ENCODE measurements at regions not wholly inside any gene's neighbourhood (a gene's known extent, or its start where the extent isn't known, plus 50 kb on each side); places are given as distances from the start of the nearest gene placed in this dataset.
A peak's percentile ranks its signal among the peaks of the same experiment; 100 is the strongest.

DNA sequence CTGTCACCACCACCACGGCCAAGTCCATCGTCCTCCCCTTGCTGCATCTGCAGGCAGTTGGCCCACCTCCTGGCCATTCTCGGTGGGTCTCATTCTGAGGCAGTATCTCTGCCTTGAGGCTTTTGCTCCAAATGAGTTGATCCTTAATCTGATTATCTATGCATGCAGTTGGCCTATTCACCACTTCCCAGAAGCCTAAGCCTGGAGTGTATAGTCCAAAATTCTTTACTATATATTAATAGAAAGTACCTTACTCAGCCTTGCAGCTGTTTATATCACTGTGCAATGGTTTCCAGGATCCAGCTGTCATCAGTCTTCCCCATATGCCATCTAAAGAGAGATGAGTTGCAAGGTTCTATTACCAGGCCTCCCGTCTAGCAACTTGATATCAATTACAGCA lies 292.4 kb downstream of the SS18 start:
- H3K4me1 ChIP-seq (ENCODE audit: insufficient read depth) = 0 out of 2 replicates have a peak, but pooled peaks cover 3% of the 10 kb centered on the region
- Mint-ChIP-seq H3K4me3 (no peak overlapping the region), H3K9me3 (no peaks in the 10 kb centered on the region), H3K36me3 (ENCODE audit: low read depth) (no peaks in the 10 kb centered on the region), H3K27ac (no peak overlapping the region), H3K27me3 (ENCODE audit: insufficient read depth, low read depth, poor library complexity) (no peaks in the 10 kb centered on the region), H3K4me1 (no peaks in the 10 kb centered on the region)
- DNase-seq (ENCODE audit: low spot score) = no peak
- 0 out of 2 replicates have a peak, but pooled peaks cover 5% of the 10 kb centered on the region for H3K9me2 ChIP-seq (ENCODE audit: insufficient read depth)
- no peaks in the 10 kb centered on the region for H3F3A ChIP-seq (replicated peaks; ENCODE audit: low read depth)
- no peaks in the 10 kb centered on the region; the same call in 1 of the 2 replicates for H4K20me1 ChIP-seq (replicated peaks; ENCODE audit: insufficient read depth)
- no peak overlapping the region for H3K4me3 ChIP-seq
- no peak overlapping the region for H2AFZ ChIP-seq
- H3K36me3 ChIP-seq (ENCODE audit: insufficient read depth) = no peaks in the 10 kb centered on the region
- no peak overlapping the region for H3K4me2 ChIP-seq
- H3K79me2 ChIP-seq (replicated peaks; ENCODE audit: insufficient read depth) = no peaks in the 10 kb centered on the region
- no peak overlapping the region for H3K27ac ChIP-seq (ENCODE audit: low read depth)
- no peaks in the 10 kb centered on the region for H3K27me3 ChIP-seq (ENCODE audit: insufficient read depth)
- no peak for ATAC-seq
- TF ChIP-seq STAT1 (IDR thresholded peaks at IDR 0.05; ENCODE audit: unreplicated experiment) = no peak
- TF ChIP-seq, protein P1, sequence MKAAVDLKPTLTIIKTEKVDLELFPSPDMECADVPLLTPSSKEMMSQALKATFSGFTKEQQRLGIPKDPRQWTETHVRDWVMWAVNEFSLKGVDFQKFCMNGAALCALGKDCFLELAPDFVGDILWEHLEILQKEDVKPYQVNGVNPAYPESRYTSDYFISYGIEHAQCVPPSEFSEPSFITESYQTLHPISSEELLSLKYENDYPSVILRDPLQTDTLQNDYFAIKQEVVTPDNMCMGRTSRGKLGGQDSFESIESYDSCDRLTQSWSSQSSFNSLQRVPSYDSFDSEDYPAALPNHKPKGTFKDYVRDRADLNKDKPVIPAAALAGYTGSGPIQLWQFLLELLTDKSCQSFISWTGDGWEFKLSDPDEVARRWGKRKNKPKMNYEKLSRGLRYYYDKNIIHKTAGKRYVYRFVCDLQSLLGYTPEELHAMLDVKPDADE (IDR thresholded peaks at IDR 0.05) = no peak
- TF ChIP-seq, protein P2, sequence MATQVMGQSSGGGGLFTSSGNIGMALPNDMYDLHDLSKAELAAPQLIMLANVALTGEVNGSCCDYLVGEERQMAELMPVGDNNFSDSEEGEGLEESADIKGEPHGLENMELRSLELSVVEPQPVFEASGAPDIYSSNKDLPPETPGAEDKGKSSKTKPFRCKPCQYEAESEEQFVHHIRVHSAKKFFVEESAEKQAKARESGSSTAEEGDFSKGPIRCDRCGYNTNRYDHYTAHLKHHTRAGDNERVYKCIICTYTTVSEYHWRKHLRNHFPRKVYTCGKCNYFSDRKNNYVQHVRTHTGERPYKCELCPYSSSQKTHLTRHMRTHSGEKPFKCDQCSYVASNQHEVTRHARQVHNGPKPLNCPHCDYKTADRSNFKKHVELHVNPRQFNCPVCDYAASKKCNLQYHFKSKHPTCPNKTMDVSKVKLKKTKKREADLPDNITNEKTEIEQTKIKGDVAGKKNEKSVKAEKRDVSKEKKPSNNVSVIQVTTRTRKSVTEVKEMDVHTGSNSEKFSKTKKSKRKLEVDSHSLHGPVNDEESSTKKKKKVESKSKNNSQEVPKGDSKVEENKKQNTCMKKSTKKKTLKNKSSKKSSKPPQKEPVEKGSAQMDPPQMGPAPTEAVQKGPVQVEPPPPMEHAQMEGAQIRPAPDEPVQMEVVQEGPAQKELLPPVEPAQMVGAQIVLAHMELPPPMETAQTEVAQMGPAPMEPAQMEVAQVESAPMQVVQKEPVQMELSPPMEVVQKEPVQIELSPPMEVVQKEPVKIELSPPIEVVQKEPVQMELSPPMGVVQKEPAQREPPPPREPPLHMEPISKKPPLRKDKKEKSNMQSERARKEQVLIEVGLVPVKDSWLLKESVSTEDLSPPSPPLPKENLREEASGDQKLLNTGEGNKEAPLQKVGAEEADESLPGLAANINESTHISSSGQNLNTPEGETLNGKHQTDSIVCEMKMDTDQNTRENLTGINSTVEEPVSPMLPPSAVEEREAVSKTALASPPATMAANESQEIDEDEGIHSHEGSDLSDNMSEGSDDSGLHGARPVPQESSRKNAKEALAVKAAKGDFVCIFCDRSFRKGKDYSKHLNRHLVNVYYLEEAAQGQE (IDR thresholded peaks at IDR 0.05; ENCODE audit: unreplicated experiment) = no peak

DNA sequence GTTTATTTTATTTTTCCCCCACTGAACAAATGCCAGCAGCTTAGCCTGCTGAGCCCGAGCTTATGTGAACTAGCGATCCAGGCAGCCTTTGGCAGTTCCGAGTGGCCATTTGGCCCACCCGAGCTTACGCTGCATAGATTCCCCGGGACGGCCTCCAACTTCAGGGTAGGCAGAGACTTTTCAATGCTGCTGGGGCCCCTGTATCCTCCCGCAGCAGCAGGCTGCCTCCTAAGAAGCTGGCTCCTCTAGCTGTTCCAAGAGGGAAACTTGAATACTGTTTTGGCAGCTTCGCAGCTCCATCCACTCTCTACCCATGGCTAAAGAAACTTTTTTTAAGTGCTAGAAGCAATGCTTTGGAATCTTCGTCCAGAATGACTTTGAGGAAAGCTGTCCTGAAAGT lies 295.2 kb downstream of the SS18 start:
- no peak overlapping the region for H3K4me3 ChIP-seq
- no peaks in the 10 kb centered on the region for H4K20me1 ChIP-seq (replicated peaks; ENCODE audit: insufficient read depth)
- no peaks in the 10 kb centered on the region for H3K79me2 ChIP-seq (replicated peaks; ENCODE audit: insufficient read depth)
- H3K9me2 ChIP-seq (ENCODE audit: insufficient read depth) = 0 out of 2 replicates have a peak, but pooled peaks cover 5% of the 10 kb centered on the region
- no peaks in the 10 kb centered on the region for H3F3A ChIP-seq (replicated peaks; ENCODE audit: low read depth)
- no peaks in the 10 kb centered on the region for H3K36me3 ChIP-seq (ENCODE audit: insufficient read depth)
- ATAC-seq (no peak), DNase-seq (ENCODE audit: low spot score) (no peak)
- H3K4me1 ChIP-seq (ENCODE audit: insufficient read depth) = 0 out of 2 replicates have a peak, but pooled peaks cover 3% of the 10 kb centered on the region
- Mint-ChIP-seq H3K27me3 (ENCODE audit: insufficient read depth, low read depth, poor library complexity) (no peaks in the 10 kb centered on the region), H3K4me1 (no peaks in the 10 kb centered on the region), H3K36me3 (ENCODE audit: low read depth) (no peaks in the 10 kb centered on the region), H3K27ac (no peak overlapping the region), H3K4me3 (no peak overlapping the region), H3K9me3 (no peaks in the 10 kb centered on the region)
- H3K27me3 ChIP-seq (ENCODE audit: insufficient read depth) = no peaks in the 10 kb centered on the region
- H3K4me2 ChIP-seq = no peak overlapping the region
- no peak overlapping the region for H3K27ac ChIP-seq (ENCODE audit: low read depth)
- peak overlapping the region; percentile 91 for H2AFZ ChIP-seq
- TF ChIP-seq NANOG (IDR thresholded peaks at IDR 0.05; ENCODE audit: borderline replicate concordance) (no peak), EZH2 (IDR thresholded peaks at IDR 0.05; ENCODE audit: low read depth, unreplicated experiment) (no peak), STAT1 (IDR thresholded peaks at IDR 0.05; ENCODE audit: unreplicated experiment) (no peak), JUNB (IDR thresholded peaks at IDR 0.05; ENCODE audit: unreplicated experiment) (no peak), CREB1 (CRISPR knock-in tag; IDR thresholded peaks at IDR 0.05; ENCODE audit: low read depth) (no peak), ZNF114 (CRISPR knock-in tag; IDR thresholded peaks at IDR 0.05) (no peak)
- TF ChIP-seq, protein P3, sequence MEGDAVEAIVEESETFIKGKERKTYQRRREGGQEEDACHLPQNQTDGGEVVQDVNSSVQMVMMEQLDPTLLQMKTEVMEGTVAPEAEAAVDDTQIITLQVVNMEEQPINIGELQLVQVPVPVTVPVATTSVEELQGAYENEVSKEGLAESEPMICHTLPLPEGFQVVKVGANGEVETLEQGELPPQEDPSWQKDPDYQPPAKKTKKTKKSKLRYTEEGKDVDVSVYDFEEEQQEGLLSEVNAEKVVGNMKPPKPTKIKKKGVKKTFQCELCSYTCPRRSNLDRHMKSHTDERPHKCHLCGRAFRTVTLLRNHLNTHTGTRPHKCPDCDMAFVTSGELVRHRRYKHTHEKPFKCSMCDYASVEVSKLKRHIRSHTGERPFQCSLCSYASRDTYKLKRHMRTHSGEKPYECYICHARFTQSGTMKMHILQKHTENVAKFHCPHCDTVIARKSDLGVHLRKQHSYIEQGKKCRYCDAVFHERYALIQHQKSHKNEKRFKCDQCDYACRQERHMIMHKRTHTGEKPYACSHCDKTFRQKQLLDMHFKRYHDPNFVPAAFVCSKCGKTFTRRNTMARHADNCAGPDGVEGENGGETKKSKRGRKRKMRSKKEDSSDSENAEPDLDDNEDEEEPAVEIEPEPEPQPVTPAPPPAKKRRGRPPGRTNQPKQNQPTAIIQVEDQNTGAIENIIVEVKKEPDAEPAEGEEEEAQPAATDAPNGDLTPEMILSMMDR (conservative IDR thresholded peaks at IDR 0.05; ENCODE audit: low read depth in 2 of 2) = no peak
- TF ChIP-seq, protein P4, sequence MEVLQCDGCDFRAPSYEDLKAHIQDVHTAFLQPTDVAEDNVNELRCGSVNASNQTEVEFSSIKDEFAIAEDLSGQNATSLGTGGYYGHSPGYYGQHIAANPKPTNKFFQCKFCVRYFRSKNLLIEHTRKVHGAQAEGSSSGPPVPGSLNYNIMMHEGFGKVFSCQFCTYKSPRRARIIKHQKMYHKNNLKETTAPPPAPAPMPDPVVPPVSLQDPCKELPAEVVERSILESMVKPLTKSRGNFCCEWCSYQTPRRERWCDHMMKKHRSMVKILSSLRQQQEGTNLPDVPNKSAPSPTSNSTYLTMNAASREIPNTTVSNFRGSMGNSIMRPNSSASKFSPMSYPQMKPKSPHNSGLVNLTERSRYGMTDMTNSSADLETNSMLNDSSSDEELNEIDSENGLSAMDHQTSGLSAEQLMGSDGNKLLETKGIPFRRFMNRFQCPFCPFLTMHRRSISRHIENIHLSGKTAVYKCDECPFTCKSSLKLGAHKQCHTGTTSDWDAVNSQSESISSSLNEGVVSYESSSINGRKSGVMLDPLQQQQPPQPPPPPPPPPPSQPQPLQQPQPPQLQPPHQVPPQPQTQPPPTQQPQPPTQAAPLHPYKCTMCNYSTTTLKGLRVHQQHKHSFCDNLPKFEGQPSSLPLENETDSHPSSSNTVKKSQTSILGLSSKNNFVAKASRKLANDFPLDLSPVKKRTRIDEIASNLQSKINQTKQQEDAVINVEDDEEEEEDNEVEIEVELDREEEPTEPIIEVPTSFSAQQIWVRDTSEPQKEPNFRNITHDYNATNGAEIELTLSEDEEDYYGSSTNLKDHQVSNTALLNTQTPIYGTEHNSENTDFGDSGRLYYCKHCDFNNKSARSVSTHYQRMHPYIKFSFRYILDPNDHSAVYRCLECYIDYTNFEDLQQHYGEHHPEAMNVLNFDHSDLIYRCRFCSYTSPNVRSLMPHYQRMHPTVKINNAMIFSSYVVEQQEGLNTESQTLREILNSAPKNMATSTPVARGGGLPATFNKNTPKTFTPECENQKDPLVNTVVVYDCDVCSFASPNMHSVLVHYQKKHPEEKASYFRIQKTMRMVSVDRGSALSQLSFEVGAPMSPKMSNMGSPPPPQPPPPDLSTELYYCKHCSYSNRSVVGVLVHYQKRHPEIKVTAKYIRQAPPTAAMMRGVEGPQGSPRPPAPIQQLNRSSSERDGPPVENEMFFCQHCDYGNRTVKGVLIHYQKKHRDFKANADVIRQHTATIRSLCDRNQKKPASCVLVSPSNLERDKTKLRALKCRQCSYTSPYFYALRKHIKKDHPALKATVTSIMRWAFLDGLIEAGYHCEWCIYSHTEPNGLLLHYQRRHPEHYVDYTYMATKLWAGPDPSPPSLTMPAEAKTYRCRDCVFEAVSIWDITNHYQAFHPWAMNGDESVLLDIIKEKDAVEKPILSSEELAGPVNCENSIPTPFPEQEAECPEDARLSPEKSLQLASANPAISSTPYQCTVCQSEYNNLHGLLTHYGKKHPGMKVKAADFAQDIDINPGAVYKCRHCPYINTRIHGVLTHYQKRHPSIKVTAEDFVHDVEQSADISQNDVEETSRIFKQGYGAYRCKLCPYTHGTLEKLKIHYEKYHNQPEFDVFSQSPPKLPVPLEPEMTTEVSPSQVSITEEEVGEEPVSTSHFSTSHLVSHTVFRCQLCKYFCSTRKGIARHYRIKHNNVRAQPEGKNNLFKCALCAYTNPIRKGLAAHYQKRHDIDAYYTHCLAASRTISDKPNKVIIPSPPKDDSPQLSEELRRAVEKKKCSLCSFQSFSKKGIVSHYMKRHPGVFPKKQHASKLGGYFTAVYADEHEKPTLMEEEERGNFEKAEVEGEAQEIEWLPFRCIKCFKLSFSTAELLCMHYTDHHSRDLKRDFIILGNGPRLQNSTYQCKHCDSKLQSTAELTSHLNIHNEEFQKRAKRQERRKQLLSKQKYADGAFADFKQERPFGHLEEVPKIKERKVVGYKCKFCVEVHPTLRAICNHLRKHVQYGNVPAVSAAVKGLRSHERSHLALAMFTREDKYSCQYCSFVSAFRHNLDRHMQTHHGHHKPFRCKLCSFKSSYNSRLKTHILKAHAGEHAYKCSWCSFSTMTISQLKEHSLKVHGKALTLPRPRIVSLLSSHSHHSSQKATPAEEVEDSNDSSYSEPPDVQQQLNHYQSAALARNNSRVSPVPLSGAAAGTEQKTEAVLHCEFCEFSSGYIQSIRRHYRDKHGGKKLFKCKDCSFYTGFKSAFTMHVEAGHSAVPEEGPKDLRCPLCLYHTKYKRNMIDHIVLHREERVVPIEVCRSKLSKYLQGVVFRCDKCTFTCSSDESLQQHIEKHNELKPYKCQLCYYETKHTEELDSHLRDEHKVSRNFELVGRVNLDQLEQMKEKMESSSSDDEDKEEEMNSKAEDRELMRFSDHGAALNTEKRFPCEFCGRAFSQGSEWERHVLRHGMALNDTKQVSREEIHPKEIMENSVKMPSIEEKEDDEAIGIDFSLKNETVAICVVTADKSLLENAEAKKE (CRISPR knock-in tag; IDR thresholded peaks at IDR 0.05) = no peak

Measured in GM23338 (cell line).